Natural killer cell (primary cell): ENCODE measurements at regions not wholly inside any gene's neighbourhood (a gene's known extent, or its start where the extent isn't known, plus 50 kb on each side); places are given as distances from the start of the nearest gene placed in this dataset.

Source experiments
- ATAC-seq, 3 donors: fragments of 150-1000 bp in 2 of 3; fragments of 200-7000 bp in 1 of 3; cut with Tn5 transposase; 1 replicate in 1 of 3; 2 replicates in 2 of 3; pipeline ENCODE4 v1.10.0; 2021; ENCODE audit warnings: mild to moderate bottlenecking in 2 of 3, moderate library complexity in 2 of 3
- DNase-seq, 2 donors: peaks; one replicate each; pipeline versions ENCODE4 v3.0.0 to v3.0.0-alpha.2; 2013 to 2021; ENCODE audit warnings: mixed read lengths in 1 of 2
- H3K27ac ChIP-seq: one replicate; pipeline ENCODE4 v1.5.1; 2013; ENCODE audit warnings: mild to moderate bottlenecking, low read length
- H3K27me3 ChIP-seq: one replicate; pipeline ENCODE4 v1.6.1; 2013; ENCODE audit warnings: low read length; ENCODE audit not compliant: control insufficient read depth, insufficient read depth
- H3K36me3 ChIP-seq: one replicate; pipeline ENCODE4 v1.6.1; 2013; ENCODE audit warnings: low read length; ENCODE audit not compliant: control insufficient read depth, insufficient read depth
- H3K4me1 ChIP-seq: one replicate; pipeline ENCODE4 v1.6.1; 2013; ENCODE audit warnings: low read length; ENCODE audit not compliant: control insufficient read depth, insufficient read depth
- H3K4me3 ChIP-seq: one replicate; pipeline ENCODE4 v1.5.1; 2013; ENCODE audit warnings: low read length
- H3K9me3 ChIP-seq: one replicate; pipeline ENCODE4 v1.6.1; 2013; ENCODE audit warnings: low read length; ENCODE audit not compliant: control insufficient read depth, insufficient read depth
- H3K27ac Mint-ChIP-seq, 2 donors: one replicate each; pipeline ENCODE4 v1.8.0; 2022; ENCODE audit warnings: mild to moderate bottlenecking in 2 of 2, mixed read lengths in 2 of 2, moderate library complexity in 1 of 2
- H3K27me3 Mint-ChIP-seq, 2 donors: one replicate each; pipeline ENCODE4 v1.8.0; 2022; ENCODE audit warnings: low read depth in 2 of 2, mixed read lengths in 2 of 2
- H3K36me3 Mint-ChIP-seq: one replicate; pipeline ENCODE4 v1.8.0; 2022; ENCODE audit warnings: mixed read lengths
- H3K4me1 Mint-ChIP-seq, 2 donors: one replicate each; pipeline ENCODE4 v1.8.0; 2022; ENCODE audit warnings: mixed read lengths in 2 of 2
- H3K4me3 Mint-ChIP-seq: one replicate; pipeline ENCODE4 v1.8.0; 2022; ENCODE audit warnings: mild to moderate bottlenecking, moderate library complexity, mixed read lengths
- H3K9me3 Mint-ChIP-seq, 2 donors: one replicate each; pipeline ENCODE4 v1.8.0; 2022; ENCODE audit warnings: mixed read lengths in 2 of 2
- CTCF ChIP-seq: fragments of 200-600 bp; IDR thresholded peaks from one replicate; pipeline ENCODE4 v1.8.0; 2022; ENCODE audit warnings: antibody characterized with exemption
- WGBS: methylation state at CpG from one replicate; pipeline ENCODE4 v1.1.7; 2013; ENCODE audit warnings: missing lambda C conversion rate; ENCODE audit not compliant: insufficient coverage; 5-methylcytosine and 5-hydroxymethylcytosine counted together
- intact Hi-C: fragments of 100-400 bp; cut with micrococcal nuclease; formaldehyde crosslinking; loops from one replicate; pipeline ENCODE4 v1.14.2; 2022

GRCh38 chr3:106428565-106428994 lies 559.8 kb upstream of the CBLB start:
- no peaks in the 10 kb centered on the region for H3K9me3 ChIP-seq
- no peaks in the 10 kb centered on the region for H3K4me1 ChIP-seq
- ATAC-seq (no peak), DNase-seq (no peak)
- H3K36me3 Mint-ChIP-seq, result no peaks in the 10 kb centered on the region
- H3K27me3 Mint-ChIP-seq, result no peaks in the 10 kb centered on the region
- 81% methylated on average over 2 of the region's 2 CpGs for WGBS
- intact Hi-C loops, result no loop called here
- no peaks in the 10 kb centered on the region for H3K9me3 Mint-ChIP-seq
- no peak for TF ChIP-seq CTCF
- H3K4me1 Mint-ChIP-seq, result peaks cover 0 to 5% of the 10 kb centered on the region in 2 donors
- H3K4me3 Mint-ChIP-seq, result no peak overlapping the region
- H3K27ac Mint-ChIP-seq, result no peak overlapping the region
- H3K4me3 ChIP-seq, result no peak overlapping the region
- no peak overlapping the region for H3K27ac ChIP-seq
- no peaks in the 10 kb centered on the region for H3K36me3 ChIP-seq
- no peaks in the 10 kb centered on the region for H3K27me3 ChIP-seq

- H3K27ac Mint-ChIP-seq, result no peak overlapping the region
- DNase-seq, result no peak
- Histone ChIP-seq H3K27me3 (no peaks in the 10 kb centered on the region), H3K36me3 (no peaks in the 10 kb centered on the region), H3K4me1 (no peaks in the 10 kb centered on the region), H3K4me3 (no peak overlapping the region), H3K9me3 (no peaks in the 10 kb centered on the region), H3K27ac (no peak overlapping the region)
- no peaks in the 10 kb centered on the region for H3K9me3 Mint-ChIP-seq
- H3K36me3 Mint-ChIP-seq, result no peaks in the 10 kb centered on the region
- no peak for TF ChIP-seq CTCF
- no peak for ATAC-seq
- intact Hi-C loops, result no loop called here
- peaks cover 0 to 2% of the 10 kb centered on the region in 2 donors for H3K27me3 Mint-ChIP-seq
- no peak overlapping the region for H3K4me3 Mint-ChIP-seq
- no peaks in the 10 kb centered on the region for H3K4me1 Mint-ChIP-seq
- 97% methylated on average over 7 of the region's 7 CpGs for WGBS
Measured at GRCh38 chr3:106431721-106432120, 562.9 kb upstream of the CBLB start.

GRCh38 chr3:106435899-106436453 lies 567.2 kb upstream of the CBLB start:
- Mint-ChIP-seq H3K27me3 (peaks cover 0 to 2% of the 10 kb centered on the region in 2 donors), H3K4me1 (no peaks in the 10 kb centered on the region), H3K36me3 (no peaks in the 10 kb centered on the region), H3K4me3 (no peak overlapping the region), H3K9me3 (no peaks in the 10 kb centered on the region), H3K27ac (no peak overlapping the region)
- no peaks in the 10 kb centered on the region for H3K27me3 ChIP-seq
- no CpG with 5 or more reads among the region's 1 CpG for WGBS
- intact Hi-C loops, result no loop called here
- TF ChIP-seq CTCF, result peak; percentile 31
- H3K4me1 ChIP-seq, result no peaks in the 10 kb centered on the region
- no peaks in the 10 kb centered on the region for H3K36me3 ChIP-seq
- H3K9me3 ChIP-seq, result no peaks in the 10 kb centered on the region
- H3K27ac ChIP-seq, result no peak overlapping the region
- H3K4me3 ChIP-seq, result no peak overlapping the region
- no peak for ATAC-seq
- DNase-seq, result no peak

GRCh38 chr3:106438887-106439286 lies 570.1 kb upstream of the CBLB start:
- H3K4me1 ChIP-seq, result no peaks in the 10 kb centered on the region
- WGBS, result 93% methylated on average over 1 of the region's 1 CpG
- ATAC-seq (no peak), DNase-seq (no peak)
- no peaks in the 10 kb centered on the region for H3K27me3 ChIP-seq
- no peak overlapping the region for H3K4me3 Mint-ChIP-seq
- TF ChIP-seq CTCF, result no peak
- intact Hi-C loops, result no loop called here
- no peak overlapping the region for H3K4me3 ChIP-seq
- H3K9me3 ChIP-seq, result no peaks in the 10 kb centered on the region
- H3K27me3 Mint-ChIP-seq, result peaks cover 0 to 2% of the 10 kb centered on the region in 2 donors
- H3K36me3 ChIP-seq, result no peaks in the 10 kb centered on the region
- H3K27ac Mint-ChIP-seq, result no peak overlapping the region
- no peak overlapping the region for H3K27ac ChIP-seq
- no peaks in the 10 kb centered on the region for H3K36me3 Mint-ChIP-seq
- no peaks in the 10 kb centered on the region for H3K9me3 Mint-ChIP-seq
- no peaks in the 10 kb centered on the region for H3K4me1 Mint-ChIP-seq
